ENCODE measurements at regions not wholly inside any gene's neighbourhood (a gene's known extent, or its start where the extent isn't known, plus 50 kb on each side); places are given as distances from the start of the nearest gene placed in this dataset.

- no peak for DNase-seq (ENCODE audit: low spot score)
- WGBS, result 72% methylated on average over 4 of the region's 4 CpGs
- Histone ChIP-seq H3K36me3 (ENCODE audit: control insufficient read depth in 4 of 4, insufficient read depth in 3 of 4, low read depth in 1 of 4, low read length in 3 of 4) (no peaks in the 10 kb centered on the region), H3K27me3 (ENCODE audit: control insufficient read depth in 4 of 4, insufficient read depth in 4 of 4, low read length in 3 of 4) (no peaks in the 10 kb centered on the region), H3K9ac (ENCODE audit: low read depth in 1 of 2, low read length in 2 of 2) (no peak overlapping the region), H3K4me3 (ENCODE audit: low read depth in 1 of 3, low read length in 3 of 3) (no peak overlapping the region), H3K27ac (ENCODE audit: low read depth in 1 of 2, low read length in 2 of 2) (no peak overlapping the region), H3K4me1 (ENCODE audit: control insufficient read depth in 4 of 4, insufficient read depth in 4 of 4, low read length in 3 of 4) (peaks cover 0 to 3% (median 0%) of the 10 kb centered on the region in 4 donors), H3K9me3 (ENCODE audit: control insufficient read depth in 4 of 4, low read length in 3 of 4) (no peaks in the 10 kb centered on the region)
- TF ChIP-seq CTCF (IDR thresholded peaks at IDR 0.05; ENCODE audit: low read depth, low read length, missing input control) (no peak), JUND (IDR thresholded peaks at IDR 0.05) (no peak), TAF1 (conservative IDR thresholded peaks at IDR 0.05) (no peak)
Observed at GRCh38 chr5:126208691-126209090, 214.5 kb upstream of the GRAMD2B start.

GRCh38 chr5:126210955-126211354 is 212.3 kb upstream of the GRAMD2B start:
- no peaks in the 10 kb centered on the region for H3K36me3 ChIP-seq (ENCODE audit: control insufficient read depth in 4 of 4, insufficient read depth in 3 of 4, low read depth in 1 of 4, low read length in 3 of 4)
- no peak for DNase-seq (ENCODE audit: low spot score)
- H3K4me3 ChIP-seq (ENCODE audit: low read depth in 1 of 3, low read length in 3 of 3), result peak overlapping the region; percentile 32 to 48 (median 33)
- H3K27me3 ChIP-seq (ENCODE audit: control insufficient read depth in 4 of 4, insufficient read depth in 4 of 4, low read length in 3 of 4), result no peaks in the 10 kb centered on the region
- H3K27ac ChIP-seq (ENCODE audit: low read depth in 1 of 2, low read length in 2 of 2), result peak overlapping the region in 1 of 2 donors; percentile 1
- 48% methylated on average over 6 of the region's 6 CpGs for WGBS
- no peaks in the 10 kb centered on the region for H3K9me3 ChIP-seq (ENCODE audit: control insufficient read depth in 4 of 4, low read length in 3 of 4)
- peak overlapping the region in 1 of 2 donors; percentile 63 for H3K9ac ChIP-seq (ENCODE audit: low read depth in 1 of 2, low read length in 2 of 2)
- peaks cover 0 to 3% (median 0%) of the 10 kb centered on the region in 4 donors for H3K4me1 ChIP-seq (ENCODE audit: control insufficient read depth in 4 of 4, insufficient read depth in 4 of 4, low read length in 3 of 4)
- TF ChIP-seq NR2F2 (IDR thresholded peaks at IDR 0.05) (no peak), YY1 (IDR thresholded peaks at IDR 0.05) (peak; percentile 44)

GRCh38 chr5:126219616-126220015 is 203.6 kb upstream of the GRAMD2B start:
- H3K27ac ChIP-seq (ENCODE audit: low read depth in 1 of 2, low read length in 2 of 2), result no peak overlapping the region
- no peak overlapping the region for H3K9ac ChIP-seq (ENCODE audit: low read depth in 1 of 2, low read length in 2 of 2)
- DNase-seq (ENCODE audit: low spot score), result no peak
- H3K9me3 ChIP-seq (ENCODE audit: control insufficient read depth in 4 of 4, low read length in 3 of 4), result no peaks in the 10 kb centered on the region
- no peaks in the 10 kb centered on the region for H3K36me3 ChIP-seq (ENCODE audit: control insufficient read depth in 4 of 4, insufficient read depth in 3 of 4, low read depth in 1 of 4, low read length in 3 of 4)
- TF ChIP-seq CTCF (IDR thresholded peaks at IDR 0.05; ENCODE audit: low read depth, low read length, missing input control) (no peak), TAF1 (conservative IDR thresholded peaks at IDR 0.05) (no peak), NR2F2 (IDR thresholded peaks at IDR 0.05) (no peak), GABPA (IDR thresholded peaks at IDR 0.05 in 1 of 2, conservative IDR thresholded peaks at IDR 0.05 in 1 of 2) (no peak), YY1 (IDR thresholded peaks at IDR 0.05) (no peak), ZBTB33 (IDR thresholded peaks at IDR 0.05) (no peak), JUND (IDR thresholded peaks at IDR 0.05) (no peak)
- H3K4me3 ChIP-seq (ENCODE audit: low read depth in 1 of 3, low read length in 3 of 3), result no peak overlapping the region
- H3K4me1 ChIP-seq (ENCODE audit: control insufficient read depth in 4 of 4, insufficient read depth in 4 of 4, low read length in 3 of 4), result no peaks in the 10 kb centered on the region
- no peaks in the 10 kb centered on the region for H3K27me3 ChIP-seq (ENCODE audit: control insufficient read depth in 4 of 4, insufficient read depth in 4 of 4, low read length in 3 of 4)

Data from liver (tissue), 8 donors.